ENCODE measurements at regions not wholly inside any gene's neighbourhood (a gene's known extent, or its start where the extent isn't known, plus 50 kb on each side); places are given as distances from the start of the nearest gene placed in this dataset.
"Not testable (repeated sequence)": the region's sequence is repeated elsewhere in the genome, so short reads cannot be mapped to it uniquely, and the experiment has no call there.

- Mint-ChIP-seq H3K4me1 (no peaks in the 10 kb centered on the region), H3K4me3 (no peak overlapping the region), H3K9me3 (ENCODE audit: insufficient read depth) (peaks cover 2% of the 10 kb centered on the region), H3K27me3 (peaks cover 44% of the 10 kb centered on the region), H3K27ac (no peak overlapping the region)
- H3K36me3 ChIP-seq (replicated peaks in 1 of 2; ENCODE audit: control extremely low read depth in 1 of 2, control insufficient read depth in 1 of 2, extremely low read depth in 1 of 2, insufficient read depth in 2 of 2, low read length in 1 of 2): no peaks in the 10 kb centered on the region
- no peaks in the 10 kb centered on the region for H3K79me2 ChIP-seq (ENCODE audit: control insufficient read depth, insufficient read depth, low read length)
- no peak overlapping the region for H3K9ac ChIP-seq (ENCODE audit: low read length)
- TF ChIP-seq CTCF (IDR thresholded peaks at IDR 0.05) (no peak), EZH2 (IDR thresholded peaks at IDR 0.05; ENCODE audit: borderline replicate concordance, insufficient read depth, low read depth, low read length, poor library complexity, severe bottlenecking) (no peak)
- DNase-seq (no peak), ATAC-seq (ENCODE audit: low read depth) (no peak)
- ChIA-PET POLR2A (no interaction called here), CTCF (no interaction called here)
- H2AFZ ChIP-seq (ENCODE audit: insufficient read depth, low read depth, low read length, poor library complexity, severe bottlenecking): no peak overlapping the region
- intact Hi-C loops (cut with micrococcal nuclease): no loop called here
- H3K9me3 ChIP-seq (ENCODE audit: control extremely low read depth in 1 of 3, control insufficient read depth in 2 of 3, insufficient read depth in 1 of 3, low read length in 2 of 3): no peaks in the 10 kb centered on the region
- no peak overlapping the region for H3K4me3 ChIP-seq (ENCODE audit: control extremely low read depth in 1 of 5, extremely low read depth in 1 of 5, insufficient read depth in 1 of 5, low read depth in 2 of 5, low read length in 4 of 5)
- no peak overlapping the region for H3K4me2 ChIP-seq (replicated peaks; ENCODE audit: low read depth, low read length, poor library complexity, severe bottlenecking)
- no peak overlapping the region for H3K27ac ChIP-seq (ENCODE audit: low read length in 2 of 2)
- no peaks in the 10 kb centered on the region for H4K20me1 ChIP-seq (ENCODE audit: control insufficient read depth, insufficient read depth, low read length, poor library complexity, severe bottlenecking)
- WGBS (ENCODE audit: insufficient coverage): 92% methylated on average over 1 of the region's 2 CpGs
- peaks cover 0 to 12% (median 9%) of the 10 kb centered on the region in 4 experiments for H3K27me3 ChIP-seq (replicated peaks in 1 of 4; ENCODE audit: control extremely low read depth in 1 of 4, control insufficient read depth in 3 of 4, insufficient read depth in 4 of 4, low read length in 3 of 4)
- no peaks in the 10 kb centered on the region for H3K4me1 ChIP-seq (ENCODE audit: control insufficient read depth in 2 of 2, insufficient read depth in 2 of 2, low read length in 2 of 2)
Observed at GRCh38 chr14:88975926-88976325, 151.5 kb downstream of the TTC8 start.

DNA sequence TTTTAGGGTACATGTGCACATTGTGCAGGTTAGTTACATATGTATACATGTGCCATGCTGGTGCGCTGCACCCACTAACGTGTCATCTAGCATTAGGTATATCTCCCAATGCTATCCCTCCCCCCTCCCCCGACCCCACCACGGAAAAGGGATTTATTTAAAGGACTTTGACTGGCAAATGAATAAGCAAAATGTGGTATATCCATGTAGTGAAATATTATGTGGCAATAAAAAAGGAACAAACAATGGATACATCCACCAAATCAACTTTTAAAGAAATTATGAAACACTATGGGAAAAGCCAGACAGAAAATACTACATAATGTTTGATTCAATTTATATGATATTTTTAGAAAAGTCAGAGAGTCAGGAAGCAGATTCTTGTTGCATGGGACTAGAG is 156.5 kb downstream of the TTC8 start:
- CTCF ChIA-PET; ATAC-seq (ENCODE audit: low read depth); H4K20me1 ChIP-seq (ENCODE audit: control insufficient read depth, insufficient read depth, low read length, poor library complexity, severe bottlenecking); H3K9me3 ChIP-seq (ENCODE audit: control extremely low read depth in 1 of 3, control insufficient read depth in 2 of 3, insufficient read depth in 1 of 3, low read length in 2 of 3); H3K4me2 ChIP-seq (replicated peaks; ENCODE audit: low read depth, low read length, poor library complexity, severe bottlenecking); H3K36me3 ChIP-seq (replicated peaks in 1 of 2; ENCODE audit: control extremely low read depth in 1 of 2, control insufficient read depth in 1 of 2, extremely low read depth in 1 of 2, insufficient read depth in 2 of 2, low read length in 1 of 2); H3K9ac ChIP-seq (ENCODE audit: low read length); H2AFZ ChIP-seq (ENCODE audit: insufficient read depth, low read depth, low read length, poor library complexity, severe bottlenecking); H3K27ac Mint-ChIP-seq; H3K27ac ChIP-seq (ENCODE audit: low read length in 2 of 2); H3K4me1 Mint-ChIP-seq; intact Hi-C loops (cut with micrococcal nuclease); H3K4me3 Mint-ChIP-seq; H3K79me2 ChIP-seq (ENCODE audit: control insufficient read depth, insufficient read depth, low read length); H3K4me3 ChIP-seq (ENCODE audit: control extremely low read depth in 1 of 5, extremely low read depth in 1 of 5, insufficient read depth in 1 of 5, low read depth in 2 of 5, low read length in 4 of 5); POLR2A ChIA-PET; DNase-seq; H3K4me1 ChIP-seq (ENCODE audit: control insufficient read depth in 2 of 2, insufficient read depth in 2 of 2, low read length in 2 of 2); H3K9me3 Mint-ChIP-seq (ENCODE audit: insufficient read depth): not testable (repeated sequence)
- no CpG with 5 or more reads among the region's 4 CpGs for WGBS (ENCODE audit: insufficient coverage)
- peaks cover 0 to 12% (median 9%) of the 10 kb centered on the region in 4 experiments for H3K27me3 ChIP-seq (replicated peaks in 1 of 4; ENCODE audit: control extremely low read depth in 1 of 4, control insufficient read depth in 3 of 4, insufficient read depth in 4 of 4, low read length in 3 of 4)
- H3K27me3 Mint-ChIP-seq: peaks cover 34% of the 10 kb centered on the region

Data from B cell (primary cell).